Trophoblast cell (in vitro differentiated cells and primary cell): ENCODE measurements at regions not wholly inside any gene's neighbourhood (a gene's known extent, or its start where the extent isn't known, plus 50 kb on each side); places are given as distances from the start of the nearest gene placed in this dataset.

Source experiments
- DNase-seq, 2 donors: peaks; one replicate each; pipeline ENCODE4 v3.0.0-alpha.2; 2016
- H2AFZ ChIP-seq: 2 replicates; pipeline ENCODE4 v1.6.1; 2013; ENCODE audit warnings: low read length, moderate library complexity, mild to moderate bottlenecking; ENCODE audit not compliant: insufficient read depth, poor library complexity
- H2AK5ac ChIP-seq: 2 replicates; pipeline ENCODE4 v1.6.1; 2013; ENCODE audit warnings: mild to moderate bottlenecking, low read length
- H2BK120ac ChIP-seq: 2 replicates; pipeline ENCODE4 v1.6.1; 2013; ENCODE audit warnings: low read length, mild to moderate bottlenecking, moderate library complexity; ENCODE audit not compliant: insufficient read depth, poor library complexity
- H2BK12ac ChIP-seq: 2 replicates; pipeline ENCODE4 v1.6.1; 2013; ENCODE audit warnings: mild to moderate bottlenecking, low read length, moderate library complexity
- H2BK5ac ChIP-seq: 2 replicates; pipeline ENCODE4 v1.6.1; 2013; ENCODE audit warnings: low read length, low read depth, moderate library complexity, mild to moderate bottlenecking; ENCODE audit not compliant: poor library complexity
- H3K14ac ChIP-seq: 2 replicates; pipeline ENCODE4 v1.6.1; 2013; ENCODE audit warnings: mild to moderate bottlenecking, low read length
- H3K18ac ChIP-seq: 2 replicates; pipeline ENCODE4 v1.6.1; 2013; ENCODE audit warnings: mild to moderate bottlenecking, low read length
- H3K23ac ChIP-seq: 2 replicates; pipeline ENCODE4 v1.6.1; 2013; ENCODE audit warnings: low read length
- H3K27ac ChIP-seq: 2 replicates; pipeline ENCODE4 v1.5.1; 2013; ENCODE audit warnings: low read depth, mild to moderate bottlenecking, inconsistent platforms, low read length, moderate library complexity
- H3K27me3 ChIP-seq: 2 replicates; pipeline ENCODE4 v1.6.1; 2013; ENCODE audit warnings: inconsistent platforms, mild to moderate bottlenecking, low read length, moderate library complexity; ENCODE audit not compliant: insufficient read depth
- H3K36me3 ChIP-seq, 2 experiments: 1 replicate in 1 of 2; 2 replicates in 1 of 2; pipeline ENCODE4 v1.6.1; 2013; ENCODE audit warnings: low read length in 2 of 2, mild to moderate bottlenecking in 2 of 2, moderate library complexity in 1 of 2; ENCODE audit not compliant: insufficient read depth in 2 of 2, control insufficient read depth in 1 of 2
- H3K4ac ChIP-seq: 2 replicates; pipeline ENCODE4 v1.6.1; 2013; ENCODE audit warnings: low read depth, mild to moderate bottlenecking, low read length, moderate library complexity
- H3K4me1 ChIP-seq, 2 experiments: 1 replicate in 1 of 2; 2 replicates in 1 of 2; pipeline ENCODE4 v1.6.1; 2013; ENCODE audit warnings: low read length in 2 of 2, mild to moderate bottlenecking in 2 of 2, moderate library complexity in 1 of 2; ENCODE audit not compliant: insufficient read depth in 2 of 2, control insufficient read depth in 1 of 2
- H3K4me2 ChIP-seq: 2 replicates; pipeline ENCODE4 v1.6.1; 2013; ENCODE audit warnings: inconsistent platforms, mild to moderate bottlenecking, low read length, moderate library complexity
- H3K4me3 ChIP-seq: 2 replicates; pipeline ENCODE4 v1.5.1; 2013; ENCODE audit warnings: mild to moderate bottlenecking, low read depth, low read length, inconsistent platforms
- H3K79me1 ChIP-seq: one replicate; pipeline ENCODE4 v1.6.1; 2013; ENCODE audit warnings: low read length
- H3K79me2 ChIP-seq: 2 replicates; pipeline ENCODE4 v1.6.1; 2013; ENCODE audit warnings: low read length, mild to moderate bottlenecking; ENCODE audit not compliant: control insufficient read depth, insufficient read depth, poor library complexity
- H3K9ac ChIP-seq: 2 replicates; pipeline ENCODE4 v1.6.1; 2013; ENCODE audit warnings: mild to moderate bottlenecking, low read length
- H3K9me3 ChIP-seq: 2 replicates; pipeline ENCODE4 v1.6.1; 2013; ENCODE audit warnings: low read depth, mild to moderate bottlenecking, control low read depth, inconsistent platforms, low read length; ENCODE audit not compliant: insufficient read depth
- H4K12ac ChIP-seq: 2 replicates; pipeline ENCODE4 v1.6.1; 2013; ENCODE audit warnings: low read depth, mild to moderate bottlenecking, low read length, moderate library complexity
- H4K8ac ChIP-seq: 2 replicates; pipeline ENCODE4 v1.6.1; 2013; ENCODE audit warnings: low read depth, mild to moderate bottlenecking, low read length, moderate library complexity
- H4K91ac ChIP-seq: one replicate; pipeline ENCODE4 v1.6.1; 2013; ENCODE audit warnings: low read depth, mild to moderate bottlenecking, low read length, moderate library complexity
- WGBS: extraction: QIAGEN DNeasy Blood & Tissue Kit; methylation state at CpG from one replicate; pipeline ENCODE4 v1.1.7; 2013; ENCODE audit warnings: missing lambda C conversion rate; ENCODE audit not compliant: insufficient read length, insufficient coverage; ENCODE audit errors: extremely low coverage; 5-methylcytosine and 5-hydroxymethylcytosine counted together

- Histone ChIP-seq H3K36me3 (no peaks in the 10 kb centered on the region), H3K79me1 (no peaks in the 10 kb centered on the region), H3K9me3 (no peaks in the 10 kb centered on the region), H2BK12ac (no peak overlapping the region), H2AK5ac (no peak overlapping the region), H2BK5ac (no peak overlapping the region), H4K12ac (no peak overlapping the region), H3K4me1 (no peaks in the 10 kb centered on the region), H3K23ac (no peak overlapping the region), H2BK120ac (no peak overlapping the region), H3K4me3 (no peak overlapping the region), H4K8ac (no peak overlapping the region), H4K91ac (no peak overlapping the region), H3K18ac (no peak overlapping the region), H3K27ac (no peak overlapping the region), H3K4ac (no peak overlapping the region), H3K4me2 (no peak overlapping the region), H3K27me3 (no peaks in the 10 kb centered on the region), H3K9ac (no peak overlapping the region), H2AFZ (no peak overlapping the region), H3K14ac (no peak overlapping the region), H3K79me2 (no peaks in the 10 kb centered on the region)
- DNase-seq = no peak
- WGBS = no CpG with 5 or more reads among the region's 1 CpG
Observed at GRCh38 chr2:13195270-13195669, 478.5 kb downstream of the TRIB2 start.

GRCh38 chr2:13197248-13197647 lies 480.5 kb downstream of the TRIB2 start:
- Histone ChIP-seq H3K27ac (no peak overlapping the region), H3K4me3 (no peak overlapping the region), H4K8ac (no peak overlapping the region), H3K79me1 (no peaks in the 10 kb centered on the region), H2AFZ (no peak overlapping the region), H3K36me3 (no peaks in the 10 kb centered on the region), H2AK5ac (no peak overlapping the region), H2BK12ac (no peak overlapping the region), H3K4me2 (no peak overlapping the region), H3K9ac (no peak overlapping the region), H3K27me3 (no peaks in the 10 kb centered on the region), H3K4me1 (no peaks in the 10 kb centered on the region), H3K4ac (no peak overlapping the region), H3K9me3 (no peaks in the 10 kb centered on the region), H2BK120ac (no peak overlapping the region), H2BK5ac (no peak overlapping the region), H3K14ac (no peak overlapping the region), H3K23ac (no peak overlapping the region), H4K12ac (no peak overlapping the region), H3K79me2 (no peaks in the 10 kb centered on the region), H3K18ac (no peak overlapping the region), H4K91ac (no peak overlapping the region)
- no peak for DNase-seq
- WGBS = no CpG with 5 or more reads among the region's 1 CpG

- H3K4me3 ChIP-seq = no peak overlapping the region
- DNase-seq = peak in 1 of 2 donors; percentile 16
- H2BK12ac ChIP-seq = no peak overlapping the region
- H2AFZ ChIP-seq = no peak overlapping the region
- H3K36me3 ChIP-seq = no peaks in the 10 kb centered on the region
- H2AK5ac ChIP-seq = no peak overlapping the region
- no peak overlapping the region for H4K8ac ChIP-seq
- no peak overlapping the region for H3K4ac ChIP-seq
- no peaks in the 10 kb centered on the region for H3K79me2 ChIP-seq
- H4K91ac ChIP-seq = no peak overlapping the region
- WGBS = no CpG with 5 or more reads among the region's 2 CpGs
- no peak overlapping the region for H3K9ac ChIP-seq
- H3K23ac ChIP-seq = no peak overlapping the region
- no peaks in the 10 kb centered on the region for H3K79me1 ChIP-seq
- no peak overlapping the region for H3K4me2 ChIP-seq
- H4K12ac ChIP-seq = no peak overlapping the region
- no peaks in the 10 kb centered on the region for H3K4me1 ChIP-seq
- no peak overlapping the region for H2BK5ac ChIP-seq
- H3K27me3 ChIP-seq = no peaks in the 10 kb centered on the region
- peaks cover 4% of the 10 kb centered on the region for H3K9me3 ChIP-seq
- H3K14ac ChIP-seq = no peak overlapping the region
- no peak overlapping the region for H3K18ac ChIP-seq
- no peak overlapping the region for H2BK120ac ChIP-seq
- no peak overlapping the region for H3K27ac ChIP-seq
Observed at GRCh38 chr2:13201924-13202323, 485.2 kb downstream of the TRIB2 start.

- H3K4ac ChIP-seq = no peak overlapping the region
- H3K4me2 ChIP-seq = no peak overlapping the region
- H4K91ac ChIP-seq = no peak overlapping the region
- H4K12ac ChIP-seq = no peak overlapping the region
- H3K27me3 ChIP-seq = no peaks in the 10 kb centered on the region
- DNase-seq = no peak
- H3K23ac ChIP-seq = no peak overlapping the region
- no peak overlapping the region for H3K27ac ChIP-seq
- H2AFZ ChIP-seq = no peak overlapping the region
- no peak overlapping the region for H2BK5ac ChIP-seq
- H2AK5ac ChIP-seq = no peak overlapping the region
- no peaks in the 10 kb centered on the region for H3K4me1 ChIP-seq
- H3K9me3 ChIP-seq = peaks cover 3% of the 10 kb centered on the region
- H3K14ac ChIP-seq = no peak overlapping the region
- H3K36me3 ChIP-seq = no peaks in the 10 kb centered on the region
- H3K18ac ChIP-seq = no peak overlapping the region
- no peak overlapping the region for H3K4me3 ChIP-seq
- no peak overlapping the region for H2BK120ac ChIP-seq
- H2BK12ac ChIP-seq = no peak overlapping the region
- H3K79me2 ChIP-seq = no peaks in the 10 kb centered on the region
- H4K8ac ChIP-seq = no peak overlapping the region
- no peaks in the 10 kb centered on the region for H3K79me1 ChIP-seq
- H3K9ac ChIP-seq = no peak overlapping the region
Observed at GRCh38 chr2:13212115-13212514, 495.4 kb downstream of the TRIB2 start.

GRCh38 chr2:13218205-13218604 lies 501.5 kb downstream of the TRIB2 start:
- Histone ChIP-seq H3K9ac (no peak overlapping the region), H4K91ac (no peak overlapping the region), H3K4me2 (no peak overlapping the region)

More at GRCh38 chr2:13218205-13218604, 501.5 kb downstream of the TRIB2 start:
- Histone ChIP-seq H3K4ac (no peak overlapping the region), H3K23ac (no peak overlapping the region), H2BK120ac (no peak overlapping the region), H3K4me3 (no peak overlapping the region), H3K18ac (no peak overlapping the region), H3K79me2 (no peaks in the 10 kb centered on the region), H3K4me1 (no peaks in the 10 kb centered on the region), H2AK5ac (no peak overlapping the region), H2AFZ (no peak overlapping the region), H2BK12ac (no peak overlapping the region), H4K12ac (no peak overlapping the region), H3K14ac (no peak overlapping the region), H3K79me1 (no peaks in the 10 kb centered on the region), H3K9me3 (peaks cover 3% of the 10 kb centered on the region), H3K27ac (no peak overlapping the region), H4K8ac (no peak overlapping the region), H2BK5ac (no peak overlapping the region), H3K27me3 (no peaks in the 10 kb centered on the region), H3K36me3 (no peaks in the 10 kb centered on the region)
- no peak for DNase-seq
